ENCODE measurements at regions not wholly inside any gene's neighbourhood (a gene's known extent, or its start where the extent isn't known, plus 50 kb on each side); places are given as distances from the start of the nearest gene placed in this dataset.
A peak's percentile ranks its signal among the peaks of the same experiment; 100 is the strongest.

GRCh38 chr1:193321242-193321840, 134.9 kb upstream of the B3GALT2 start:
- no peak for DNase-seq (ENCODE audit: low read depth in 2 of 2)

GRCh38 chr1:193320270-193320669, 133.9 kb upstream of the B3GALT2 start:
- DNase-seq (ENCODE audit: low read depth in 2 of 2): no peak

- DNase-seq (ENCODE audit: low read depth in 2 of 2): no peak
These were observed 131.9 kb upstream of the B3GALT2 start for GRCh38 chr1:193318347-193318746.

- DNase-seq (ENCODE audit: low read depth in 2 of 2): peak in 1 of 2 donors; percentile 94
These were observed 127.1 kb upstream of the B3GALT2 start for GRCh38 chr1:193313354-193314140.

GRCh38 chr1:193312432-193312831, 126.0 kb upstream of the B3GALT2 start:
- peak in 1 of 2 donors; percentile 5 for DNase-seq (ENCODE audit: low read depth in 2 of 2)

- peak in 1 of 2 donors; percentile 13 for DNase-seq (ENCODE audit: low read depth in 2 of 2)
These were observed 125.0 kb upstream of the B3GALT2 start for GRCh38 chr1:193311226-193311948.

- peak in 1 of 2 donors; percentile 32 for DNase-seq (ENCODE audit: low read depth in 2 of 2)
These were observed 124.2 kb upstream of the B3GALT2 start for GRCh38 chr1:193310564-193310963.

GRCh38 chr1:193309936-193310475, 123.6 kb upstream of the B3GALT2 start:
- DNase-seq (ENCODE audit: low read depth in 2 of 2): no peak

GRCh38 chr1:193308438-193308837, 122.0 kb upstream of the B3GALT2 start:
- no peak for DNase-seq (ENCODE audit: low read depth in 2 of 2)

GRCh38 chr1:193306430-193306829, 120.0 kb upstream of the B3GALT2 start:
- DNase-seq (ENCODE audit: low read depth in 2 of 2): no peak
